ENCODE measurements at regions not wholly inside any gene's neighbourhood (a gene's known extent, or its start where the extent isn't known, plus 50 kb on each side); places are given as distances from the start of the nearest gene placed in this dataset.

- H3K9me3 Mint-ChIP-seq = no peaks in the 10 kb centered on the region
- DNase-seq = no peak
- no peaks in the 10 kb centered on the region for H3K36me3 Mint-ChIP-seq (ENCODE audit: insufficient read depth in 2 of 2)
- no peaks in the 10 kb centered on the region for H3K27me3 Mint-ChIP-seq (ENCODE audit: low read depth)
- no peak overlapping the region for H3K4me3 Mint-ChIP-seq
- no peak for ATAC-seq (replicated peaks in 1 of 2)
- no peak overlapping the region for H3K27ac Mint-ChIP-seq
- H3K4me1 Mint-ChIP-seq (ENCODE audit: low read depth) = no peaks in the 10 kb centered on the region
Observed at GRCh38 chr2:53473775-53474311, 293.8 kb upstream of the CHAC2 start.

DNA sequence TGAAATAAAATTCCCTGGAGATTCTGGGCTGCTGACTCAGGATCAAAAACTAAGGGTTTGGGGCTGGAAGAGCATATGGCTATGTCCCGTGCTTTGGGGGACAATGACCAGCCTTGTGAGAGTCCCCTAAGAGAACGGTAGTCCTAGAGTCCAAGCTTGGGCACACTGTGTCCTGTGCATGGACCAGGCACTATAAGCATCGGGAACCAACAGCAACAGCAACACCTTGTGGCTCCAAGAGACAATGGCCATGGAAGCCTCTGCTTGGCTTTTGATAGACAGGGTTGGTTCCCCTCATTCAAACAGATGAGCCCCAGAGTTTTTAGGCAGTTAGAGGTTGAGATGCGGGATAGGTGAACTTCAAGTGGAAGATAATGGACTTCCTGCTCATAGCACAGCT, 294.4 kb upstream of the CHAC2 start:
- H3K27me3 Mint-ChIP-seq (ENCODE audit: low read depth) = no peaks in the 10 kb centered on the region
- ATAC-seq (replicated peaks in 1 of 2) (no peak), DNase-seq (no peak)
- H3K4me3 Mint-ChIP-seq = no peak overlapping the region
- H3K4me1 Mint-ChIP-seq (ENCODE audit: low read depth) = no peaks in the 10 kb centered on the region
- H3K27ac Mint-ChIP-seq = no peak overlapping the region
- H3K9me3 Mint-ChIP-seq = no peaks in the 10 kb centered on the region
- H3K36me3 Mint-ChIP-seq (ENCODE audit: insufficient read depth in 2 of 2) = no peaks in the 10 kb centered on the region

DNA sequence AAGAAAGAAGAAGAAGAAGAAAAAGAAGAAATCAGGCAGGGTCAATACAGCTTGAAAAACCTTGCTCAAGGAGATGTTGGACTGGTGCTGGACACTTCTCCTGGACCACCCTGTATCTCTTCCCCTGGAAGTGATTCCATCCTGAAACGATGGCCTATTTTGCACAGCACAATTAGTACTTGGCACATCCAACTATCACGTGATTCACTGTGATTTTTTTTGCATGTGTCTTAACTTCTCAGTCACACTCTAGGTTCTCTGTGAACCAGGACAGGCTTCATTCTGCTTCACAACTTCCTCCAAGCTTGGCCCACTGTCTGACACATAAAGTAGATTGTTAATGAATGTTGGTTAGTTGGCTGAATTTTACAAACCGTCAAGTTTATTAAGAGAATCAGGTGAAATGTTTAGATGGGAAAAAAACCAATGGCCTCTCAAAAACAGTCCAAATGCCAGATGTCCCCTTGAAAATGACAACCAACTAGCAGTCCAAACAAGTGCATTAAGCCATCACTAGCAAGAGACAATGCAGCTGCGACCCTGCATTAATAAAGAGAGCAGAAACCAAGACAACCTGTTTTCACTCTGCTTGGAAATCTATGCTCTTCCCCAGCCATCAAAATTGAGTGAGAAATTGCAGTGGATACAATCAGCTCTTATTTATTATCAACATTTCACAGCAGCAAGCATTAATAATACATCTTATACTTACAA, 300.0 kb upstream of the CHAC2 start:
- H3K36me3 Mint-ChIP-seq (ENCODE audit: insufficient read depth in 2 of 2) = no peaks in the 10 kb centered on the region

DNA sequence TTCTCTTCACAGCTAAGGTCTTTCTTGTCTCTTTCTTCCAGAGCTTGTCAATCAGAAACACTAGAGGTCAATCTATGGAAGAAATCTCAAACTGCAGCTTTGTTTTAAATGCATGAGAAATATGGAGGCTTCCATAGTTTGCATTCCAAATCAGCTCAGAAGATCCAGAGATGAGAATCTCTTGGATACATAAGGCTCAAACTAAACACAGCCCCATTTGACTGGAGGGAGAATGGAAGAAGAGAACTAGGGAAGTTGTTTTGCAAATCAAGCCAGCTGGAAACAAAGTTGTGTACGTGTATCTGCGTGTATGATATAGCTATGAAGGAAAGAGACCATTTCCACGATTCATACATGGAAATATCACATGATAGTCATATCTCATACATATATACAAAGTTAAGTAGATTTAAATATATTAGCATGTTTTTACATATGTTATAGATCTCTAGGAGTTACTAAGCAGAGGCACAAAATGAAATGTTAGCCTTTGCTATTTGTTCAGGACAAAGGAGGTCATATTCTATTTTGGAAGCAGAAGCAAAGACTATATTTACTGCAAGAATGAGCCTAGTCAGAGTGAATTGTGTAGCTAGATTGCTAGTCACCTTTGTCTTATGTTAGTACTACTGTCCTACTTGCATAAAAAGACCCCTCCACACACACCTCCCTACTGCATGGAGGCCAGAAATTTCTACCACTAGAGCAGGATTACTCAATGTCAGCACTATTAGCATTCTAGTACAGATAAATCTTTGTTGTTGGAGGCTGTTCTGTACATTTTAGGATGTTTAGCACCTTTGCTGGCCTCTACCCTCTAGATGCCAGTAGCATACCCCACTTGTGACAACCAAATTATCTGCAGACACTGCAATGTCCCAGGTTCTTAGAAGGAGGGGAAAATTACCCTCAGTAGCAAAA, 303.5 kb upstream of the CHAC2 start:
- no peaks in the 10 kb centered on the region for H3K4me1 Mint-ChIP-seq (ENCODE audit: low read depth)
- no peak for ATAC-seq (replicated peaks in 1 of 2)
- H3K4me3 Mint-ChIP-seq = no peak overlapping the region
- no peaks in the 10 kb centered on the region for H3K27me3 Mint-ChIP-seq (ENCODE audit: low read depth)
- DNase-seq = no peak
- H3K9me3 Mint-ChIP-seq = no peaks in the 10 kb centered on the region
- H3K36me3 Mint-ChIP-seq (ENCODE audit: insufficient read depth in 2 of 2) = no peaks in the 10 kb centered on the region
- H3K27ac Mint-ChIP-seq = no peak overlapping the region

More for the DNA sequence above, 300.0 kb upstream of the CHAC2 start:
- DNase-seq (no peak), ATAC-seq (replicated peaks in 1 of 2) (no peak)
- H3K4me3 Mint-ChIP-seq = no peak overlapping the region
- no peaks in the 10 kb centered on the region for H3K4me1 Mint-ChIP-seq (ENCODE audit: low read depth)
- no peaks in the 10 kb centered on the region for H3K9me3 Mint-ChIP-seq
- H3K27me3 Mint-ChIP-seq (ENCODE audit: low read depth) = no peaks in the 10 kb centered on the region
- H3K27ac Mint-ChIP-seq = no peak overlapping the region

- DNase-seq = no peak
- Mint-ChIP-seq H3K27ac (no peak overlapping the region), H3K4me1 (ENCODE audit: low read depth) (no peaks in the 10 kb centered on the region), H3K36me3 (ENCODE audit: insufficient read depth in 2 of 2) (no peaks in the 10 kb centered on the region), H3K9me3 (peaks cover 1 to 4% of the 10 kb centered on the region in 2 donors), H3K27me3 (ENCODE audit: low read depth) (no peaks in the 10 kb centered on the region), H3K4me3 (no peak overlapping the region)
- ATAC-seq (replicated peaks in 1 of 2) = no peak
Observed at GRCh38 chr2:53460937-53461336, 306.7 kb upstream of the CHAC2 start.

- Mint-ChIP-seq H3K4me1 (ENCODE audit: low read depth) (no peaks in the 10 kb centered on the region), H3K4me3 (no peak overlapping the region), H3K9me3 (peaks cover 3 to 4% of the 10 kb centered on the region in 2 donors), H3K36me3 (ENCODE audit: insufficient read depth in 2 of 2) (no peaks in the 10 kb centered on the region), H3K27me3 (ENCODE audit: low read depth) (no peaks in the 10 kb centered on the region), H3K27ac (no peak overlapping the region)
- ATAC-seq (replicated peaks in 1 of 2) = no peak
- no peak for DNase-seq
Observed at GRCh38 chr2:53460347-53460746, 307.3 kb upstream of the CHAC2 start.

DNA sequence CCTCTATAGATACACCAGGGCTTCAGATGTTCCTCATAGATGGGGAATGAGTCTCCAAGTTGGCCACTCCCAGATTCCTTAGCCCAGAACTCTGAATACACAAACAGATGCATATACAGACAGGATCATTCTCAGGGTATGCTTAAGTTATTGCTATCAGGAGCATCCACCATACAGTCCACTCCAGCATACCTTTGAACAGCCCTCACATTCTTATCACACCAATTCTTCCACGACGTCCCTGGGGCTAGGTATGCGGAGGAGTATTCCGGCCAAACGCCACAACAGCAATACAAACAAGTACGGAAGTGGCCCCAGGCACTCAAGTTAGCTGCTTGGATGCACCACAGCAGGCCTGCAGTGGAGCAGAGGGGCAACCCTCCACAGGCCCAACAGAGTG, 312.5 kb upstream of the CHAC2 start:
- ATAC-seq (replicated peaks in 1 of 2) (no peak), DNase-seq (no peak)
- no peak overlapping the region for H3K27ac Mint-ChIP-seq
- H3K4me3 Mint-ChIP-seq = no peak overlapping the region
- H3K36me3 Mint-ChIP-seq (ENCODE audit: insufficient read depth in 2 of 2) = no peaks in the 10 kb centered on the region
- H3K27me3 Mint-ChIP-seq (ENCODE audit: low read depth) = no peaks in the 10 kb centered on the region
- H3K9me3 Mint-ChIP-seq = peaks cover 4 to 6% of the 10 kb centered on the region in 2 donors
- H3K4me1 Mint-ChIP-seq (ENCODE audit: low read depth) = no peaks in the 10 kb centered on the region

GRCh38 chr2:53452957-53453748, 314.5 kb upstream of the CHAC2 start:
- Mint-ChIP-seq H3K27me3 (ENCODE audit: low read depth) (no peaks in the 10 kb centered on the region), H3K9me3 (peaks cover 4 to 6% of the 10 kb centered on the region in 2 donors), H3K4me1 (ENCODE audit: low read depth) (no peaks in the 10 kb centered on the region), H3K27ac (no peak overlapping the region), H3K4me3 (no peak overlapping the region), H3K36me3 (ENCODE audit: insufficient read depth in 2 of 2) (no peaks in the 10 kb centered on the region)
- DNase-seq (no peak), ATAC-seq (replicated peaks in 1 of 2) (no peak)

- DNase-seq = no peak
- peaks cover 0 to 4% of the 10 kb centered on the region in 2 donors for H3K9me3 Mint-ChIP-seq
- no peak overlapping the region for H3K27ac Mint-ChIP-seq
- H3K27me3 Mint-ChIP-seq (ENCODE audit: low read depth) = no peaks in the 10 kb centered on the region
- no peaks in the 10 kb centered on the region for H3K4me1 Mint-ChIP-seq (ENCODE audit: low read depth)
- no peaks in the 10 kb centered on the region for H3K36me3 Mint-ChIP-seq (ENCODE audit: insufficient read depth in 2 of 2)
- no peak for ATAC-seq (replicated peaks in 1 of 2)
- no peak overlapping the region for H3K4me3 Mint-ChIP-seq
Observed at GRCh38 chr2:53452400-53452799, 315.2 kb upstream of the CHAC2 start.

DNA sequence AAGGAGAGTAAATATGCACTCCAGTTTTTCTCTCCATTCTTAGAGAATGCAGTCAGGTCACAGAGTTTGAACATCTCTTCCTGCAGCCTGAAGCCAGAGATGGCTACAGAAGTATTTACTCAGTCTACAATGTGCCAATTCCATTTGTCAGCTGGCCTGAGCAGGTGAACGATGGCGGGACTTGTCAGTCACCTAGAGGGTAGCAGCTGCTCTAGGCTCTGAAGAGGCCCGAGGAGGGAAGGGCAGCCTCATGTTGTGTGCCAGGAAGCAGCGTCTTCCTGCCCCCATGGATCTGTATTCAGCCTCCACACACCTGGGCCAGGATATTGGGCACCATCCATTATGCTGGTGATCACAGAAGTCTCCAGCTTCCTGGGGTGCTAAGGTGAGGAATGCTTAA, 316.7 kb upstream of the CHAC2 start:
- Mint-ChIP-seq H3K4me3 (no peak overlapping the region), H3K9me3 (peaks cover 0 to 4% of the 10 kb centered on the region in 2 donors)
- no peak for ATAC-seq (replicated peaks in 1 of 2)

DNA sequence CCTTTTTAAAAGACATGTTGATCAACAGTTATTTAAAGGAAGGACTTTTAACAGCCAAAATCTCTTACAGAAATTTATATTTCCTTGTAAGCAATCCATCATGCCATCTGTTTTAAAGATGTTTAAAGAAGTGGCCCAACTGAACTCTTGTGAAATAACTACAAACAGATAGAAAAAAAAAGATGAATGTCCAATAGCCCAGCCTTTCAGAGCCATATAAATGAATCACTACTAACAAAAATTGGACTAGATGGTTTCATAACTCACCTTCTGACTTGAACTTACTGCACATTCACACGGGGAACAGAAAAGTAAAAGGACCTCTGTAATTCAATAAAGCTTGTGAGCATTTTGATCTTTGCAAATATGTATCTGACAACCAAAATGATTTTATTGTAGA, 319.0 kb upstream of the CHAC2 start:
- no peak overlapping the region for H3K4me3 Mint-ChIP-seq
- ATAC-seq (replicated peaks in 1 of 2) (no peak), DNase-seq (no peak)
- H3K27ac Mint-ChIP-seq = no peak overlapping the region
- H3K36me3 Mint-ChIP-seq (ENCODE audit: insufficient read depth in 2 of 2) = no peaks in the 10 kb centered on the region
- no peaks in the 10 kb centered on the region for H3K4me1 Mint-ChIP-seq (ENCODE audit: low read depth)
- H3K27me3 Mint-ChIP-seq (ENCODE audit: low read depth) = no peaks in the 10 kb centered on the region
- H3K9me3 Mint-ChIP-seq = no peaks in the 10 kb centered on the region

More for the DNA sequence above, 316.7 kb upstream of the CHAC2 start:
- no peaks in the 10 kb centered on the region for H3K36me3 Mint-ChIP-seq (ENCODE audit: insufficient read depth in 2 of 2)
- H3K27me3 Mint-ChIP-seq (ENCODE audit: low read depth) = no peaks in the 10 kb centered on the region
- DNase-seq = no peak
- H3K4me1 Mint-ChIP-seq (ENCODE audit: low read depth) = no peaks in the 10 kb centered on the region
- H3K27ac Mint-ChIP-seq = no peak overlapping the region

- Mint-ChIP-seq H3K4me3 (no peak overlapping the region), H3K27me3 (ENCODE audit: low read depth) (no peaks in the 10 kb centered on the region), H3K4me1 (ENCODE audit: low read depth) (no peaks in the 10 kb centered on the region), H3K27ac (no peak overlapping the region), H3K36me3 (ENCODE audit: insufficient read depth in 2 of 2) (no peaks in the 10 kb centered on the region), H3K9me3 (no peaks in the 10 kb centered on the region)
- no peak for ATAC-seq (replicated peaks in 1 of 2)
- no peak for DNase-seq
Observed at GRCh38 chr2:53448086-53448485, 319.5 kb upstream of the CHAC2 start.

Data from activated T-cell treated with anti-CD3 and anti-CD28 coated beads, Interleukin-2, amount 50 U/mL, for 72 hours (primary cell).